LNCAP (cell line): ENCODE measurements at regions not wholly inside any gene's neighbourhood (a gene's known extent, or its start where the extent isn't known, plus 50 kb on each side); places are given as distances from the start of the nearest gene placed in this dataset.

Experiments used
- TF ChIP-seq, protein P1 (sequence below): fragments of 450-650 bp; IDR thresholded peaks from 2 replicates; pipeline ENCODE4 v1.5.1; 2017; ENCODE audit warnings: mild to moderate bottlenecking

DNA sequence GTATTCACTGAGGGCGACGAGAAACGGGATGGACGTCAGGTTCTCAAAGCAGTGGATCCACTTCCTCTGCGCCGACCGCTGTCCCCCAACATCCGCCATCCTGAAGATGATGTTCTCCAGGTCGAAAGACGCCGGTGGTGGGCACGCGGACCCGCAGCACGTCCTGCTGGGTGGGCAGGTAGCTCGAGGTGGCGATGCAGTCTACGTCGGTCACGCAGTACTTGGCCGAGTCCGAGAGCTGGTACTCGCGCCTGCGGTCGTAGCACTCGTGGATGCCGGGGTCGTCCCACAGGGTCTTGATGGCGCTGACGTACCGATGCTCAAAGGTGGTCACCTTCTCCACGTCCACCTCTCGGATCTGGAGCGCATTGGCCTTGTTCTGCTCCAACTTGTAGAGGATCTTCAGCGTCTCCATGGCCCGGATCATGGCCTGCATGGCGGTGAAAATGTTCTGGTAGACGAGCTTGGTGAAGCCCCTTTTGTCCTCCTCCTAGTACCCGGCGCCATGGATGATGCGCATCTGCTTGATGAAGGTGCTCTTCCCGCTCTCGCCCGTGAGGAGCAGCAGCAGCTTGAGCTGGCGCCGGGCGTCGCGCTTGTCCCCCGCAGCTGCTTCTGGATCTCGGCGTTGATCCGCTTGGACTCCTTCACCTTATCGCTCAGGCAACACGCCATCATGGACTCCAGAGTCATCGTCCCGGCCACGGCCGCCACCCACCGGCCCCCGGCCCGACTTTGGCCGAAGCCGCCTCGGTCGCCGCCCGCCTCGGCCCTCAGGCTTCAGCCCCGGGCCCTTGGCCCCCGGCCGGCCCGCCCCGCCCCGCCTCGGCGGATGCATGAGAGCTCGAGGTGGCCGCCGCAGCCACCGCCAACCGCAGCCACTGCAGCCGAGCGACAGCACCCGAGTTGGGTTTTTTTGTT, 122.9 kb upstream of the KCTD7 start:
- TF ChIP-seq, protein P1, sequence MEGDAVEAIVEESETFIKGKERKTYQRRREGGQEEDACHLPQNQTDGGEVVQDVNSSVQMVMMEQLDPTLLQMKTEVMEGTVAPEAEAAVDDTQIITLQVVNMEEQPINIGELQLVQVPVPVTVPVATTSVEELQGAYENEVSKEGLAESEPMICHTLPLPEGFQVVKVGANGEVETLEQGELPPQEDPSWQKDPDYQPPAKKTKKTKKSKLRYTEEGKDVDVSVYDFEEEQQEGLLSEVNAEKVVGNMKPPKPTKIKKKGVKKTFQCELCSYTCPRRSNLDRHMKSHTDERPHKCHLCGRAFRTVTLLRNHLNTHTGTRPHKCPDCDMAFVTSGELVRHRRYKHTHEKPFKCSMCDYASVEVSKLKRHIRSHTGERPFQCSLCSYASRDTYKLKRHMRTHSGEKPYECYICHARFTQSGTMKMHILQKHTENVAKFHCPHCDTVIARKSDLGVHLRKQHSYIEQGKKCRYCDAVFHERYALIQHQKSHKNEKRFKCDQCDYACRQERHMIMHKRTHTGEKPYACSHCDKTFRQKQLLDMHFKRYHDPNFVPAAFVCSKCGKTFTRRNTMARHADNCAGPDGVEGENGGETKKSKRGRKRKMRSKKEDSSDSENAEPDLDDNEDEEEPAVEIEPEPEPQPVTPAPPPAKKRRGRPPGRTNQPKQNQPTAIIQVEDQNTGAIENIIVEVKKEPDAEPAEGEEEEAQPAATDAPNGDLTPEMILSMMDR = no peak

DNA sequence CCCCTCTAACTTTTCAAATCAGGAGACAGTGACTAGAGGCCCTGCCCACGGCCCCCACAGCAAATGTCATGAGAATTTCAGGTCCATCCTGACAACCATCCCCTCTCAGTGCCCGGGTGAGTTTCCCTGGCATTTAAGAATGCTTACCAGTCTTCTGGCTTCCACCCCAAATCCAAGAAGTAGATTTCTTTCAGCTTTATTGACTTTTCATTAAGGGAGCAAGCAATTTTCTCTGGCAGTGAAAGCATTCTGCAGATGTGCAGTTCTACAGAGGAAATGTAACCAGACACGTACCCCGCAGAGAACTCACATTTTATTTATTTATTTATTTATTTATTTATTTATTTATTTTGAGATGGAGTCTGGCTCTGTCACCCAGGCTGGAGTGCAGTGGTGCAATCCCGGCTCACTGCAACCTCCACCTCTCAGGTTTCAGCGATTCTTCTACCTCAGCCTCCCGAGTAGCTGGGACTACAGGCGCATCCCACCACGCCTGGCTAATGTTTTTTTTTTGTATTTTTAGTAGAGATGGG, 120.9 kb upstream of the KCTD7 start:
- TF ChIP-seq, protein P1 = no peak

DNA sequence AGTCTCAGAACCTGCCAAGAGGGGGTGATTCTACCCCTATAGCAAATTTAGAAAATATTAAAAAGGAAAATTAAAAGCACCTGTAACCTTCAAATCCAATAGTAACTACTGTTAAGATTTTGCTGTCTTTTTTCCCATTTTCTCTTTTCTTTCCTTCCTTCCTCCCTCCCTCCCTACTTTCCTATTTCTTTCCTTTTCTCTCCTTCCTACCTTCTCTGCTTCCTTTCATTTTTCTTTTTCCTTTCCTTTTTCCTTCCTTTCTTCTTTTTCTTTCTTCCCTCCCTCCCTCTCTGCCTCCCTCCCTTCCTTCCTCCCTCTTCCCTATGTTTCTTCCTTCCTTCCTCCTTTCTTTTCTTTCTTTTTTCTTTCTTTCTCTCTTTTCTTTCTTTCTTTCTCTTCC, 120.2 kb upstream of the KCTD7 start:
- TF ChIP-seq, protein P1 = no peak

DNA sequence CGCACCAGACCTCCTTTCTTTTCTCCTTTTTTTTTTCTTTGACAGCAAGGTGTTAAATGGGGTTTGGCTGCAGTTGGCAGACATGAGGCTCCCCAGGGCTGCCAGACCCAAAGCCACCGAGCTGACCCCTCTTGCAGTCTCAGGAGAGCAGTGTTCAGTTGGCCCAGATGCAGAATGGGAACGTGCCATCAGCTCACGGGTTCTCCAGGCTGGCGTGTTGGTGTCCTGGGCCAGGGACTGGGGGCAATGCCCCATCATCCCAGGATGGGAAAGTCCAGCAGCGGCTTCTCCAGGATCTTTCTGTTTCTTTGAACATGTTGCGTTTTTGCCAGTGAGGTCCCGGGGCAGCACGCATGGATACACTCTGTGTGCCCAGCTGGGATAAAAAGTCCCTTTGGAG, 114.6 kb upstream of the KCTD7 start:
- TF ChIP-seq, protein P1 = no peak

DNA sequence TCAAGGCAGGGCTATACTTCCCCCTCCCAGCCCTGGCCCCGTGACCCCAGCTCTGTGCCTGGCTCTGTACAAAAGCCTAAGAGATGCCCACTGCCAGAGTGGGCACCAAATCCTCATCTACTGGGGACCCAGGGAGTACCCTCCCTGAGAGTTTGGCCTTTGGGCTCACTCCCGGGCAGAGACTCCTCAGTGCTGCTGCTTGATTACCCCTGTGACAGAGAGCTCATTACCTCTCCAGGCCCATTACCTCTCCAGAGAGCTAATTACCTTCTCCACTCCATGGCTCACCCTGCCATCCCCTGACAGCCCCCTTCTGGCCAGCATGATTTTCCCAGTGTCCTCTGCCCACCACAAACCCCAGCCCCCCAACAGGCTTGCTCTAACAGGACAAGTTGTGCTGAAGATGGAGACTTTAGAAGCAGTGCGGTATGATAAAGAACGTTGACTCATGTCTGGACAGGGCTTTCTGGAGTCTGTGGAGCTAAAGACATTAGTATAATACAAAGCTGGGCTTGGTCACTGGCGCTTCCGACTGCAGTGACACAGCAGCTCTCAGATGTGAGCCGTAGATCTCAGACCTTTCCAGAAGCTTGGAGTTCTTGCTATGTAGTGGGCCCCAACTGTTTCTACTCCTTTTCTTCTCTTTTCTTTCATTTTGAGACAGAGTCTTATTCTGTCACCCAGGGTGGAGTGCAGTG, 111.3 kb upstream of the KCTD7 start:
- TF ChIP-seq, protein P1 = no peak

DNA sequence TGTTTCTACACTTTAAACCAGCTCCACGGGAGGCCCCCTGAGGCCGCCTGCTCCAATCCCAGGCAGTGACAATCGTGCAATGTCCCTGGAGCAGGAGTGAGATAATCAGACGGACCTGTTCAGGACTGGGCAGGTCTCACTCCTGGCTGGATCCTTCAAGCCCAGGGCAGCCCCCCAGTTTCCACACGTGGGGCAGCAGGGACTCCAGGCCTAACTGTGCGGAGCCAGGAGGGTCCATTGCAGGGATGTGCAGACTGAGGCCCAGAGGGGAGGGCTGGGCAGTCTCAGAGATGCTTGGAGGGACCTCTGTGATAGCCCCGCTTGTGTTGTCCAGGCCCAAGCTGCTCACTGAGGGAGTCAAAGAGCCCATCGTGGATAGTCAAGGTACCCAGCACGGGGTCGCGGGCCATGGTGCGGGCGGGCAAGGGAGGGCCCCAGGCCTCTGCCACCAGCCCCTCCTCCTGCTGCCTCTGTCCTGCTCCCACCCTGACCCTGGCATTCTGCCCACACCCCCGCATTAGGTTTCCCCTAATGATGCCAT, 110.5 kb upstream of the KCTD7 start:
- TF ChIP-seq, protein P1 = no peak

DNA sequence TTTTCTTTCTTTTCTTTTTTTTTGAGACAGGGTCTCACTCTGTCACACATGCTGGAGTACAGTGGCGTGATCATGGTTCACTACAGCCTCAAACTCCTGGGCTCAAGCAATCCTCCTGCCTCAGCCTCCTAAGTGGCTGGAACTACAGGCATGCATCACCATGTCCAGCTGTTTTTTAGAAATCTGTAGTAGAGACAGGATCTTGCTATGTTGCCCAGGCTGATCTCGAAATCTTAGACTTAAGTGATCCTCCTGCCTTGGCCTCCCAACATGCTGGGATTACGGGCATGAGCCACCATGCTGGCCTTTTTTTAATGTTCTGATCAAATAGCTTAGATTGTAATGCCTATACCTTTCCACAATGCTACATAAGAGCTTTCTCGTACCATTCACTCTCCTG, 107.0 kb upstream of the KCTD7 start:
- TF ChIP-seq, protein P1 = no peak
